ENCODE measurements at regions not wholly inside any gene's neighbourhood (a gene's known extent, or its start where the extent isn't known, plus 50 kb on each side); places are given as distances from the start of the nearest gene placed in this dataset.

GRCh38 chr10:31081937-31082840, 50.5 kb upstream of the ZNF438 start:
- FAIRE-seq (no peak), DNase-seq (ENCODE audit: insufficient read length, low spot score) (no peak)
- TF ChIP-seq, protein P1, sequence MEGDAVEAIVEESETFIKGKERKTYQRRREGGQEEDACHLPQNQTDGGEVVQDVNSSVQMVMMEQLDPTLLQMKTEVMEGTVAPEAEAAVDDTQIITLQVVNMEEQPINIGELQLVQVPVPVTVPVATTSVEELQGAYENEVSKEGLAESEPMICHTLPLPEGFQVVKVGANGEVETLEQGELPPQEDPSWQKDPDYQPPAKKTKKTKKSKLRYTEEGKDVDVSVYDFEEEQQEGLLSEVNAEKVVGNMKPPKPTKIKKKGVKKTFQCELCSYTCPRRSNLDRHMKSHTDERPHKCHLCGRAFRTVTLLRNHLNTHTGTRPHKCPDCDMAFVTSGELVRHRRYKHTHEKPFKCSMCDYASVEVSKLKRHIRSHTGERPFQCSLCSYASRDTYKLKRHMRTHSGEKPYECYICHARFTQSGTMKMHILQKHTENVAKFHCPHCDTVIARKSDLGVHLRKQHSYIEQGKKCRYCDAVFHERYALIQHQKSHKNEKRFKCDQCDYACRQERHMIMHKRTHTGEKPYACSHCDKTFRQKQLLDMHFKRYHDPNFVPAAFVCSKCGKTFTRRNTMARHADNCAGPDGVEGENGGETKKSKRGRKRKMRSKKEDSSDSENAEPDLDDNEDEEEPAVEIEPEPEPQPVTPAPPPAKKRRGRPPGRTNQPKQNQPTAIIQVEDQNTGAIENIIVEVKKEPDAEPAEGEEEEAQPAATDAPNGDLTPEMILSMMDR (IDR thresholded peaks at IDR 0.05; ENCODE audit: insufficient read depth, missing control alignments) = no peak

DNA sequence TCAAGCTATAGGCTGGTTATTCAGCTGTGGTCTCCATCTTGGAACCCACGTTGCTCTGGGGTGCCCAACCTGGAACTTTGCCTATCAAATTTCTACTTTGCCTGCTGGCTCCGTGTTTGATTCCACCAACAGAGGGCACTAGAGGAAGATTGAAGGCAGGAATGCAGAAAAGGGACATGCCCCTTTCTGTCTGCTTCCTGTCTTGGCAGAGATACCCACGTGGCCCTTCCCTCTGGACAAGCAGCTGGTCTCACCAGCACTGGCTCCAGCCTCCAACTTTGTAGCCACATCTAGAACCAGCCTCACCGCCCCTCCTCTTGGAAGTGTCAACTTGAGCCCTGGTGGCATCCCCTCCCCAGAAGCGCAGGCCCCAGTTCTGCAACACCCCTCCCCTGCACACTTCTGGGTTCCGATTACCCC, 52.1 kb upstream of the ZNF438 start:
- FAIRE-seq (peak; percentile 51), DNase-seq (ENCODE audit: insufficient read length, low spot score) (no peak)
- TF ChIP-seq, protein P1 (IDR thresholded peaks at IDR 0.05; ENCODE audit: insufficient read depth, missing control alignments) = peak; percentile 37

DNA sequence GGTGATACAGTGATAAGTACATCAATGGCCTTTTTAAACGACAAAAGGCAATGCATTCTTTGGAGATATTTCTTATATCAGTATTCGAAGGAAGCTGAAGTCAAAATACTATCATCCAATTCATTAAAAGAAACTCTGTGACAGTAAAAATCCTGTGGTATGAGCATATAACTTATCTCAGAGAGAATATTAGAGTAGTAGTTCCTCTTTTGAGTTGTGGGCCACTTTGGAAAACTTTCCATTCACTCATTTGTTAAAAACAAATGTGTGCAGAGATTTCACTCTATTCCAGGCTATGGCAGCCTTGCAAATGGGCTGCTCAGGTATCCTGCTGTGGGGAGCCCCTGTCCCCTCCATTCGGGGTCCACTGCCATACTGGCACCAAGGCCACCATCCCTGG, 55.3 kb upstream of the ZNF438 start:
- no peak for DNase-seq (ENCODE audit: insufficient read length, low spot score)
- FAIRE-seq = no peak
- TF ChIP-seq, protein P1 (IDR thresholded peaks at IDR 0.05; ENCODE audit: insufficient read depth, missing control alignments) = no peak

DNA sequence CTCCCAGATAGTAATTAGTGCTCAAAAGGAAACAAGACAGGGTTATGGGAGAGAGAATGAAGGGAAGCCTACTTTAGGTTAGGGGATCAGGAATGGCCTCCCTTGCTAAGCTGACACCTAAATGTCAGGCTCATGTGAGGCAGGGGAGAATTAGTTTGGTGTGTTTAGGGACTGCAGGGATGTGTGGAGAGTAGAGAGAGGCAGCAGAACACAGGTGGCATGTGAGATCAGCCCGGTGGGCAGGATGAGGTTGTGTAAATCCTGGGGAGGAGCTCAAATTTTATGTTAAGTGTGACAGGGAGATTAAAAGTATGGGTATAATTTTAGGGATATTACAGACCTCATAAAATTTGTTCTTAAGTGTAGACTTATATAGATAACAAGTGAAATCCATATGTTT, 56.2 kb upstream of the ZNF438 start:
- FAIRE-seq = no peak

GRCh38 chr10:31090894-31091607, 59.4 kb upstream of the ZNF438 start:
- FAIRE-seq (no peak), DNase-seq (ENCODE audit: insufficient read length, low spot score) (no peak)
- TF ChIP-seq, protein P1 (IDR thresholded peaks at IDR 0.05; ENCODE audit: insufficient read depth, missing control alignments) = no peak

More for the DNA sequence above, 56.2 kb upstream of the ZNF438 start:
- TF ChIP-seq, protein P1 (IDR thresholded peaks at IDR 0.05; ENCODE audit: insufficient read depth, missing control alignments) = no peak
- no peak for DNase-seq (ENCODE audit: insufficient read length, low spot score)

- DNase-seq (ENCODE audit: insufficient read length, low spot score) = no peak
- TF ChIP-seq, protein P1 (IDR thresholded peaks at IDR 0.05; ENCODE audit: insufficient read depth, missing control alignments) = no peak
- no peak for FAIRE-seq
These were observed 64.3 kb upstream of the ZNF438 start for GRCh38 chr10:31095677-31096560.
